Endothelial cell of umbilical vein (primary cell): ENCODE measurements at regions not wholly inside any gene's neighbourhood (a gene's known extent, or its start where the extent isn't known, plus 50 kb on each side); places are given as distances from the start of the nearest gene placed in this dataset.

Experiments
- BruUV-seq: library from RNA; stranded (reverse); fragments of 400-500 nt; replicated peaks from 2 replicates; lab custom pipeline; 2021; lab: Mats Ljungman, UMichigan
- CTCF ChIA-PET: fragments of 300-600, 350-600 bp; sonication (Branson Sonifier 250); formaldehyde crosslinking; loops from one replicate; lab custom pipeline; 2021; ENCODE audit warnings: antibody characterized with exemption, inconsistent platforms; lab: Charles Lee
- POLR2A ChIA-PET: fragments of 300-600, 350-600 bp; sonication (Branson Sonifier 250); formaldehyde crosslinking; loops from one replicate; lab custom pipeline; 2021; ENCODE audit warnings: antibody characterized with exemption, inconsistent platforms; lab: Charles Lee
- DNase-seq: peaks from one replicate; pipeline ENCODE4 v3.0.0-alpha.2; 2011; ENCODE audit warnings: low read depth, low spot score
- FAIRE-seq: peaks from 2 replicates; lab custom pipeline; 2011; peaks lifted over from hg19 to GRCh38; lab: Jason Lieb, UNC
- H2AFZ ChIP-seq: 2 replicates; pipeline ENCODE4 v1.6.0; 2012; ENCODE audit warnings: low read depth, low read length, control low read depth, inconsistent platforms
- H3K27ac ChIP-seq: 2 replicates; pipeline ENCODE4 v1.5.1; 2011; ENCODE audit warnings: low read depth, mild to moderate bottlenecking, control low read depth, low read length, moderate library complexity; ENCODE audit not compliant: insufficient read depth
- H3K27me3 ChIP-seq, 2 experiments: 2 replicates each; pipeline versions ENCODE4 v1.6.0 to v1.6.1; 2011; ENCODE audit warnings: low read length in 2 of 2, mixed read lengths in 1 of 2; ENCODE audit not compliant: control insufficient read depth in 2 of 2, insufficient read depth in 2 of 2
- H3K36me3 ChIP-seq, 2 experiments: 2 replicates in 1 of 2; 3 replicates in 1 of 2; pipeline ENCODE4 v1.5.1; 2011; ENCODE audit warnings: low read length in 2 of 2, mild to moderate bottlenecking in 1 of 2, moderate library complexity in 1 of 2; ENCODE audit not compliant: control insufficient read depth in 2 of 2, insufficient read depth in 2 of 2; ENCODE audit errors: extremely low read depth in 1 of 2
- H3K4me1 ChIP-seq: 3 replicates; pipeline ENCODE4 v1.5.1; 2011; ENCODE audit warnings: mild to moderate bottlenecking, low read length; ENCODE audit not compliant: control insufficient read depth, insufficient read depth; ENCODE audit errors: extremely low read depth
- H3K4me2 ChIP-seq: 2 replicates; pipeline ENCODE4 v1.6.1; 2011; ENCODE audit warnings: low read length, control low read depth, mixed read lengths; ENCODE audit not compliant: insufficient read depth
- H3K4me3 ChIP-seq, 3 experiments: fragments of 200-600 bp in 1 of 3; sonication (generic), shearing (Covaris generic) in 1 of 3; replicated peaks in 1 of 3; 2 replicates each; pipeline ENCODE4 v1.5.1; 2011 to 2016; ENCODE audit warnings: control low read depth in 3 of 3, low read length in 3 of 3, mild to moderate bottlenecking in 2 of 3, inconsistent platforms in 1 of 3, low read depth in 1 of 3, moderate library complexity in 1 of 3; ENCODE audit not compliant: insufficient read depth in 1 of 3
- H3K79me2 ChIP-seq: 2 replicates; pipeline ENCODE4 v1.6.0; 2012; ENCODE audit warnings: low read length, inconsistent platforms; ENCODE audit not compliant: control insufficient read depth, insufficient read depth
- H3K9ac ChIP-seq: replicated peaks from 2 replicates; pipeline ENCODE3; 2011; ENCODE audit warnings: low read length, control low read depth; ENCODE audit not compliant: insufficient read depth; ENCODE audit errors: extremely low read depth
- H3K9me1 ChIP-seq: replicated peaks from 3 replicates; pipeline ENCODE4 v1.6.0; 2011; ENCODE audit warnings: mild to moderate bottlenecking, low read length; ENCODE audit not compliant: control insufficient read depth, insufficient read depth; ENCODE audit errors: extremely low read depth
- H3K9me3 ChIP-seq: replicated peaks from 2 replicates; pipeline ENCODE4 v1.5.1; 2012; ENCODE audit warnings: low read length, inconsistent platforms; ENCODE audit not compliant: control insufficient read depth, insufficient read depth
- H4K20me1 ChIP-seq: replicated peaks from 2 replicates; pipeline ENCODE3; 2011; ENCODE audit warnings: mild to moderate bottlenecking, low read length; ENCODE audit not compliant: control insufficient read depth, insufficient read depth; ENCODE audit errors: extremely low read depth
- EZH2 ChIP-seq: IDR thresholded peaks from 2 replicates; pipeline ENCODE4 v1.6.1; 2012; ENCODE audit warnings: borderline replicate concordance, low read depth, mild to moderate bottlenecking, moderate library complexity, low read length, inconsistent platforms; ENCODE audit not compliant: severe bottlenecking
- FOS ChIP-seq: IDR thresholded peaks from 2 replicates; pipeline ENCODE4 v1.6.1; 2011; ENCODE audit warnings: mild to moderate bottlenecking, low read length, moderate library complexity, borderline replicate concordance; ENCODE audit not compliant: insufficient read depth
- GATA2 ChIP-seq: IDR thresholded peaks from 2 replicates; pipeline ENCODE4 v1.7.0; 2011; ENCODE audit warnings: low read depth, mild to moderate bottlenecking, moderate library complexity, mixed read lengths, low read length; ENCODE audit not compliant: insufficient read length, insufficient read depth
- JUN ChIP-seq: IDR thresholded peaks from 2 replicates; pipeline ENCODE4 v1.6.1; 2011; ENCODE audit warnings: borderline replicate concordance, low read depth; ENCODE audit not compliant: insufficient read length, insufficient read depth
- MYC ChIP-seq: IDR thresholded peaks from one replicate; pipeline ENCODE4 v1.6.1; 2011; ENCODE audit warnings: mild to moderate bottlenecking, low read depth, low read length
- POLR2A ChIP-seq: IDR thresholded peaks from 2 replicates; pipeline ENCODE4 v1.6.1; 2012; ENCODE audit warnings: low read depth, mild to moderate bottlenecking, control low read depth, low read length
- POLR2AphosphoS5 ChIP-seq: IDR thresholded peaks from 2 replicates; pipeline ENCODE4 v1.6.1; 2012; ENCODE audit warnings: low read depth, mild to moderate bottlenecking, control low read depth, low read length, moderate library complexity; ENCODE audit not compliant: insufficient read depth
- dilution Hi-C: fragments of 300-500 bp; cut with MboI; formaldehyde crosslinking; loops from one replicate; pipeline ENCODE4 v1.15.0; 2019; ENCODE audit warnings: low sequenced_read_pairs; ENCODE audit not compliant: extremely low pct_ligation_motif_present
- intact Hi-C: fragments of 100-400 bp; cut with micrococcal nuclease; formaldehyde crosslinking; loops from one replicate; pipeline ENCODE4 v1.10.0; 2022
- TF ChIP-seq, protein P1 (sequence below), 2 donors: IDR thresholded peaks; 1 replicate in 1 of 2; 2 replicates in 1 of 2; pipeline ENCODE4 v1.5.1; 2011; ENCODE audit warnings: low read length in 2 of 2, mild to moderate bottlenecking in 2 of 2, moderate library complexity in 2 of 2, control low read depth in 1 of 2, inconsistent platforms in 1 of 2, low read depth in 1 of 2; ENCODE audit not compliant: insufficient read depth in 1 of 2; ENCODE audit errors: extremely low read depth in 1 of 2
- TF ChIP-seq, protein P2 (sequence below): IDR thresholded peaks from 2 replicates; pipeline ENCODE4 v1.6.1; 2011; ENCODE audit not compliant: insufficient read depth, insufficient read length

DNA sequence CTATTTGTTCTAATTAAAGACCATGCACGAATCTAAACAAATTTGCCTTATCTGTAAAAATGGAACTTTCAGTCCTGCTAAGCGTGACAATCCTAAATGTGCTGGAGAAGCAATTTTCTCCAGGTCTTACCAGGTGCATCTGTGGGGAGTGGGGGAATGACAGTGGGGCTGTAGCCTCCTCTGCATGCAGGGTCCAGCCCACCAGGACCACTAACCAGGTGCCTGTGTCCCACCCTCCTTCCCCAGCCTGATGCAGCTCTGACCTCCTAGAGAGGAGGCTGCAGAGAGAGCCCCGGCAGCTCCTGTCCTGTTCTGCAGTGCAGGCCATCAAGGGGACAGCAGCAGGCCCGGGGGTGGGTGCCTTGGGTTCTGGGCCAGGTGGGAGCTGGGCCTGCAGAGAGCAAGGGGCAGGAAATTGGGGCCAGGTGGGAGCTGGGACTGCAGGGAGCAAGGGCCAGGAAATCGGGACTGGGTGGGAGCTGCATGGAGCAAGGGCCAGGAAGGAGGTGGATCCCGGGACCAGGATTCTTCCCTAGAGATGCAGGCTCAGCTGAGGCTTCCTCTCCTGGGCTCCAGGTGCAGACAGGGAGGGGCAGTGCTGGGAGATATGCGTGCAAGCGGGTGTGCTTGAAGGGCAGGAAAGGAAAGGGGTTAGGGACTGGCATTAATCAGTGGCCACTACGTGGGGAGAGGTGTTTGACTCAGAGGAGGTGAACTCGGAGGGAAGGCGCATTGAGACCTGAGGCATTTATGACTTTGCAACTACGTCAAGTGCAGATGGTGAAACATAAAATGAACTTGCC lies 185.3 kb downstream of the ANKRD30B start:
- Histone ChIP-seq H3K27ac (no peak overlapping the region), H2AFZ (no peak overlapping the region), H3K9me1 (no peaks in the 10 kb centered on the region), H3K79me2 (no peaks in the 10 kb centered on the region), H3K4me3 (no peak overlapping the region), H3K27me3 (no peaks in the 10 kb centered on the region), H3K4me2 (no peak overlapping the region), H3K9me3 (no peaks in the 10 kb centered on the region), H3K9ac (no peak overlapping the region), H3K36me3 (no peaks in the 10 kb centered on the region), H3K4me1 (no peaks in the 10 kb centered on the region), H4K20me1 (no peaks in the 10 kb centered on the region)
- CTCF ChIA-PET, result no interaction called here
- intact Hi-C loops (no loop called here), dilution Hi-C loops (no loop called here)
- DNase-seq (no peak), FAIRE-seq (no peak)
- BruUV-seq, result no TSS peak
- TF ChIP-seq, protein P1, sequence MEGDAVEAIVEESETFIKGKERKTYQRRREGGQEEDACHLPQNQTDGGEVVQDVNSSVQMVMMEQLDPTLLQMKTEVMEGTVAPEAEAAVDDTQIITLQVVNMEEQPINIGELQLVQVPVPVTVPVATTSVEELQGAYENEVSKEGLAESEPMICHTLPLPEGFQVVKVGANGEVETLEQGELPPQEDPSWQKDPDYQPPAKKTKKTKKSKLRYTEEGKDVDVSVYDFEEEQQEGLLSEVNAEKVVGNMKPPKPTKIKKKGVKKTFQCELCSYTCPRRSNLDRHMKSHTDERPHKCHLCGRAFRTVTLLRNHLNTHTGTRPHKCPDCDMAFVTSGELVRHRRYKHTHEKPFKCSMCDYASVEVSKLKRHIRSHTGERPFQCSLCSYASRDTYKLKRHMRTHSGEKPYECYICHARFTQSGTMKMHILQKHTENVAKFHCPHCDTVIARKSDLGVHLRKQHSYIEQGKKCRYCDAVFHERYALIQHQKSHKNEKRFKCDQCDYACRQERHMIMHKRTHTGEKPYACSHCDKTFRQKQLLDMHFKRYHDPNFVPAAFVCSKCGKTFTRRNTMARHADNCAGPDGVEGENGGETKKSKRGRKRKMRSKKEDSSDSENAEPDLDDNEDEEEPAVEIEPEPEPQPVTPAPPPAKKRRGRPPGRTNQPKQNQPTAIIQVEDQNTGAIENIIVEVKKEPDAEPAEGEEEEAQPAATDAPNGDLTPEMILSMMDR (IDR thresholded peaks at IDR 0.05; ENCODE audit: extremely low read depth in 1 of 2, insufficient read depth in 1 of 2, low read depth in 1 of 2, low read length in 2 of 2), result no peak
- TF ChIP-seq FOS (no peak), MYC (no peak), JUN (no peak), POLR2AphosphoS5 (no peak), POLR2A (no peak), GATA2 (no peak), EZH2 (no peak)
- TF ChIP-seq, protein P2, sequence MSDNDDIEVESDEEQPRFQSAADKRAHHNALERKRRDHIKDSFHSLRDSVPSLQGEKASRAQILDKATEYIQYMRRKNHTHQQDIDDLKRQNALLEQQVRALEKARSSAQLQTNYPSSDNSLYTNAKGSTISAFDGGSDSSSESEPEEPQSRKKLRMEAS, result no peak
- POLR2A ChIA-PET, result no interaction called here
